ENCODE measurements at regions not wholly inside any gene's neighbourhood (a gene's known extent, or its start where the extent isn't known, plus 50 kb on each side); places are given as distances from the start of the nearest gene placed in this dataset.

- DNase-seq = no peak
Observed at GRCh38 chr11:112471731-112472130, 211.1 kb upstream of the PLET1 start.

- no peak for DNase-seq
Observed at GRCh38 chr11:112477152-112477551, 216.5 kb upstream of the PLET1 start.

- no peak for DNase-seq
Observed at GRCh38 chr11:112477581-112478317, 217.1 kb upstream of the PLET1 start.

GRCh38 chr11:112478806-112479205, 218.1 kb upstream of the PLET1 start:
- no peak for DNase-seq

GRCh38 chr11:112481431-112481830, 220.8 kb upstream of the PLET1 start:
- no peak for DNase-seq

- no peak for DNase-seq
Observed at GRCh38 chr11:112481893-112482292, 221.2 kb upstream of the PLET1 start.

GRCh38 chr11:112485280-112485679, 224.6 kb upstream of the PLET1 start:
- DNase-seq = no peak

GRCh38 chr11:112497826-112498225, 237.2 kb upstream of the PLET1 start:
- DNase-seq = no peak

GRCh38 chr11:112498701-112499100, 238.0 kb upstream of the PLET1 start:
- DNase-seq = no peak

- DNase-seq = no peak
Observed at GRCh38 chr11:112499153-112499880, 238.7 kb upstream of the PLET1 start.

GRCh38 chr11:112499881-112500204, 239.2 kb upstream of the PLET1 start:
- DNase-seq = no peak

GRCh38 chr11:112503410-112503809, 242.8 kb upstream of the PLET1 start:
- no peak for DNase-seq

GRCh38 chr11:112504056-112504455, 243.4 kb upstream of the PLET1 start:
- DNase-seq = no peak

- no peak for DNase-seq
Observed at GRCh38 chr11:112506852-112507251, 246.2 kb upstream of the PLET1 start.

GRCh38 chr11:112507281-112507680, 246.6 kb upstream of the PLET1 start:
- DNase-seq = no peak

- no peak for DNase-seq
Observed at GRCh38 chr11:112508750-112509149, 248.1 kb upstream of the PLET1 start.

GRCh38 chr11:112509300-112509699, 248.6 kb upstream of the PLET1 start:
- no peak for DNase-seq

GRCh38 chr11:112511271-112511670, 250.6 kb upstream of the PLET1 start:
- DNase-seq = no peak

- no peak for DNase-seq
Observed at GRCh38 chr11:112511911-112512310, 251.3 kb upstream of the PLET1 start.

GRCh38 chr11:112513417-112513816, 252.8 kb upstream of the PLET1 start:
- DNase-seq = no peak

- no peak for DNase-seq
Observed at GRCh38 chr11:112514011-112514740, 253.5 kb upstream of the PLET1 start.

- DNase-seq = no peak
Observed at GRCh38 chr11:112516261-112516660, 255.6 kb upstream of the PLET1 start.

GRCh38 chr11:112516755-112517154, 256.1 kb upstream of the PLET1 start:
- no peak for DNase-seq

GRCh38 chr11:112518371-112518770, 257.7 kb upstream of the PLET1 start:
- no peak for DNase-seq
